Endothelial cell of umbilical vein (primary cell): ENCODE measurements at regions not wholly inside any gene's neighbourhood (a gene's known extent, or its start where the extent isn't known, plus 50 kb on each side); places are given as distances from the start of the nearest gene placed in this dataset.

Experiments
- BruUV-seq: library from RNA; stranded (reverse); fragments of 400-500 nt; replicated peaks from 2 replicates; lab custom pipeline; 2021; lab: Mats Ljungman, UMichigan
- CTCF ChIA-PET: fragments of 300-600, 350-600 bp; sonication (Branson Sonifier 250); formaldehyde crosslinking; loops from one replicate; lab custom pipeline; 2021; ENCODE audit warnings: antibody characterized with exemption, inconsistent platforms; lab: Charles Lee
- POLR2A ChIA-PET: fragments of 300-600, 350-600 bp; sonication (Branson Sonifier 250); formaldehyde crosslinking; loops from one replicate; lab custom pipeline; 2021; ENCODE audit warnings: antibody characterized with exemption, inconsistent platforms; lab: Charles Lee
- DNase-seq: peaks from one replicate; pipeline ENCODE4 v3.0.0-alpha.2; 2011; ENCODE audit warnings: low read depth, low spot score
- FAIRE-seq: peaks from 2 replicates; lab custom pipeline; 2011; peaks lifted over from hg19 to GRCh38; lab: Jason Lieb, UNC
- H2AFZ ChIP-seq: 2 replicates; pipeline ENCODE4 v1.6.0; 2012; ENCODE audit warnings: low read depth, low read length, control low read depth, inconsistent platforms
- H3K27ac ChIP-seq: 2 replicates; pipeline ENCODE4 v1.5.1; 2011; ENCODE audit warnings: low read depth, mild to moderate bottlenecking, control low read depth, low read length, moderate library complexity; ENCODE audit not compliant: insufficient read depth
- H3K27me3 ChIP-seq, 2 experiments: 2 replicates each; pipeline versions ENCODE4 v1.6.0 to v1.6.1; 2011; ENCODE audit warnings: low read length in 2 of 2, mixed read lengths in 1 of 2; ENCODE audit not compliant: control insufficient read depth in 2 of 2, insufficient read depth in 2 of 2
- H3K36me3 ChIP-seq, 2 experiments: 2 replicates in 1 of 2; 3 replicates in 1 of 2; pipeline ENCODE4 v1.5.1; 2011; ENCODE audit warnings: low read length in 2 of 2, mild to moderate bottlenecking in 1 of 2, moderate library complexity in 1 of 2; ENCODE audit not compliant: control insufficient read depth in 2 of 2, insufficient read depth in 2 of 2; ENCODE audit errors: extremely low read depth in 1 of 2
- H3K4me1 ChIP-seq: 3 replicates; pipeline ENCODE4 v1.5.1; 2011; ENCODE audit warnings: mild to moderate bottlenecking, low read length; ENCODE audit not compliant: control insufficient read depth, insufficient read depth; ENCODE audit errors: extremely low read depth
- H3K4me2 ChIP-seq: 2 replicates; pipeline ENCODE4 v1.6.1; 2011; ENCODE audit warnings: low read length, control low read depth, mixed read lengths; ENCODE audit not compliant: insufficient read depth
- H3K4me3 ChIP-seq, 3 experiments: fragments of 200-600 bp in 1 of 3; sonication (generic), shearing (Covaris generic) in 1 of 3; replicated peaks in 1 of 3; 2 replicates each; pipeline ENCODE4 v1.5.1; 2011 to 2016; ENCODE audit warnings: control low read depth in 3 of 3, low read length in 3 of 3, mild to moderate bottlenecking in 2 of 3, inconsistent platforms in 1 of 3, low read depth in 1 of 3, moderate library complexity in 1 of 3; ENCODE audit not compliant: insufficient read depth in 1 of 3
- H3K79me2 ChIP-seq: 2 replicates; pipeline ENCODE4 v1.6.0; 2012; ENCODE audit warnings: low read length, inconsistent platforms; ENCODE audit not compliant: control insufficient read depth, insufficient read depth
- H3K9ac ChIP-seq: replicated peaks from 2 replicates; pipeline ENCODE3; 2011; ENCODE audit warnings: low read length, control low read depth; ENCODE audit not compliant: insufficient read depth; ENCODE audit errors: extremely low read depth
- H3K9me1 ChIP-seq: replicated peaks from 3 replicates; pipeline ENCODE4 v1.6.0; 2011; ENCODE audit warnings: mild to moderate bottlenecking, low read length; ENCODE audit not compliant: control insufficient read depth, insufficient read depth; ENCODE audit errors: extremely low read depth
- H3K9me3 ChIP-seq: replicated peaks from 2 replicates; pipeline ENCODE4 v1.5.1; 2012; ENCODE audit warnings: low read length, inconsistent platforms; ENCODE audit not compliant: control insufficient read depth, insufficient read depth
- H4K20me1 ChIP-seq: replicated peaks from 2 replicates; pipeline ENCODE3; 2011; ENCODE audit warnings: mild to moderate bottlenecking, low read length; ENCODE audit not compliant: control insufficient read depth, insufficient read depth; ENCODE audit errors: extremely low read depth
- CTCF ChIP-seq, 2 donors: IDR thresholded peaks; 1 replicate in 1 of 2; 2 replicates in 1 of 2; pipeline ENCODE4 v1.5.1; 2011; ENCODE audit warnings: low read length in 2 of 2, mild to moderate bottlenecking in 2 of 2, moderate library complexity in 2 of 2, control low read depth in 1 of 2, inconsistent platforms in 1 of 2, low read depth in 1 of 2; ENCODE audit not compliant: insufficient read depth in 1 of 2; ENCODE audit errors: extremely low read depth in 1 of 2
- EZH2 ChIP-seq: IDR thresholded peaks from 2 replicates; pipeline ENCODE4 v1.6.1; 2012; ENCODE audit warnings: borderline replicate concordance, low read depth, mild to moderate bottlenecking, moderate library complexity, low read length, inconsistent platforms; ENCODE audit not compliant: severe bottlenecking
- FOS ChIP-seq: IDR thresholded peaks from 2 replicates; pipeline ENCODE4 v1.6.1; 2011; ENCODE audit warnings: mild to moderate bottlenecking, low read length, moderate library complexity, borderline replicate concordance; ENCODE audit not compliant: insufficient read depth
- GATA2 ChIP-seq: IDR thresholded peaks from 2 replicates; pipeline ENCODE4 v1.7.0; 2011; ENCODE audit warnings: low read depth, mild to moderate bottlenecking, moderate library complexity, mixed read lengths, low read length; ENCODE audit not compliant: insufficient read length, insufficient read depth
- JUN ChIP-seq: IDR thresholded peaks from 2 replicates; pipeline ENCODE4 v1.6.1; 2011; ENCODE audit warnings: borderline replicate concordance, low read depth; ENCODE audit not compliant: insufficient read length, insufficient read depth
- MAX ChIP-seq: IDR thresholded peaks from 2 replicates; pipeline ENCODE4 v1.6.1; 2011; ENCODE audit not compliant: insufficient read depth, insufficient read length
- MYC ChIP-seq: IDR thresholded peaks from one replicate; pipeline ENCODE4 v1.6.1; 2011; ENCODE audit warnings: mild to moderate bottlenecking, low read depth, low read length
- POLR2A ChIP-seq: IDR thresholded peaks from 2 replicates; pipeline ENCODE4 v1.6.1; 2012; ENCODE audit warnings: low read depth, mild to moderate bottlenecking, control low read depth, low read length
- POLR2AphosphoS5 ChIP-seq: IDR thresholded peaks from 2 replicates; pipeline ENCODE4 v1.6.1; 2012; ENCODE audit warnings: low read depth, mild to moderate bottlenecking, control low read depth, low read length, moderate library complexity; ENCODE audit not compliant: insufficient read depth
- dilution Hi-C: fragments of 300-500 bp; cut with MboI; formaldehyde crosslinking; loops from one replicate; pipeline ENCODE4 v1.15.0; 2019; ENCODE audit warnings: low sequenced_read_pairs; ENCODE audit not compliant: extremely low pct_ligation_motif_present
- intact Hi-C: fragments of 100-400 bp; cut with micrococcal nuclease; formaldehyde crosslinking; loops from one replicate; pipeline ENCODE4 v1.10.0; 2022

- Histone ChIP-seq H3K9ac (no peak overlapping the region), H4K20me1 (no peaks in the 10 kb centered on the region), H3K27ac (no peak overlapping the region), H3K4me3 (no peak overlapping the region), H3K27me3 (no peaks in the 10 kb centered on the region), H3K4me2 (no peak overlapping the region), H3K9me3 (no peaks in the 10 kb centered on the region), H3K36me3 (no peaks in the 10 kb centered on the region), H3K79me2 (no peaks in the 10 kb centered on the region), H3K9me1 (no peaks in the 10 kb centered on the region), H2AFZ (no peak overlapping the region), H3K4me1 (no peaks in the 10 kb centered on the region)
- BruUV-seq = no TSS peak
- no peak for DNase-seq
- dilution Hi-C loops = no loop called here
- CTCF ChIA-PET = interaction anchor here (1.0 to 1.5 kb wide), 4 partner anchors 9 to 33 kb away, joined by 3 to 4 read pairs (median 4); no protein-coding TSS in a partner anchor
- TF ChIP-seq EZH2 (no peak), GATA2 (no peak), JUN (no peak), POLR2AphosphoS5 (no peak), CTCF (IDR thresholded peaks at IDR 0.05; ENCODE audit: extremely low read depth in 1 of 2, insufficient read depth in 1 of 2, low read depth in 1 of 2, low read length in 2 of 2) (no peak), MYC (no peak), POLR2A (no peak), FOS (no peak), MAX (no peak)
- POLR2A ChIA-PET = no interaction called here
- no peak for FAIRE-seq
- intact Hi-C loops = no loop called here
These were observed 200.7 kb downstream of the LURAP1L start for GRCh38 chr9:12975496-12975895.
